Activated naive CD8-positive, alpha-beta T cell treated with anti-CD3 and anti-CD28 coated beads, Interleukin-2, amount 50 U/mL, for 16 hours (primary cell): ENCODE measurements at regions not wholly inside any gene's neighbourhood (a gene's known extent, or its start where the extent isn't known, plus 50 kb on each side); places are given as distances from the start of the nearest gene placed in this dataset.
"Not testable (repeated sequence)": the region's sequence is repeated elsewhere in the genome, so short reads cannot be mapped to it uniquely, and the experiment has no call there.

ENCODE experiments used
- DNase-seq: peaks from one replicate; pipeline ENCODE4 v3.0.0-alpha.2; 2020; ENCODE audit warnings: low read depth, low spot score

DNA sequence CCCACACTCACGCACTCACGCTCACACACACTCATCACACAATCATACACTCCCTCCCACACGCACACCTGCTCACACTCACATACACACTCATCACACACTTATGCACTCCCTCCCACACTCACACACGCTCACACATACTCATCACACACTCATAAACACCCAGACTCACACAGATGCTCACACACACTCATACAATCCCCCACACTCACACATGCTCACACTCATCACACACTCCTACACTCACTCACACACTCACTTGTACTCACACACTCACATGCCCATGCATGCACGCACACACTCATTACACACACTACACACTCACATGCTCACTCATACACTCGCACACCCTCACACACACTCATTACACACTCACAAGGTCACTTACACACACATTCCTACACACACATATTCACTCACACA, 131.1 kb upstream of the PDE10A start:
- DNase-seq = no peak

DNA sequence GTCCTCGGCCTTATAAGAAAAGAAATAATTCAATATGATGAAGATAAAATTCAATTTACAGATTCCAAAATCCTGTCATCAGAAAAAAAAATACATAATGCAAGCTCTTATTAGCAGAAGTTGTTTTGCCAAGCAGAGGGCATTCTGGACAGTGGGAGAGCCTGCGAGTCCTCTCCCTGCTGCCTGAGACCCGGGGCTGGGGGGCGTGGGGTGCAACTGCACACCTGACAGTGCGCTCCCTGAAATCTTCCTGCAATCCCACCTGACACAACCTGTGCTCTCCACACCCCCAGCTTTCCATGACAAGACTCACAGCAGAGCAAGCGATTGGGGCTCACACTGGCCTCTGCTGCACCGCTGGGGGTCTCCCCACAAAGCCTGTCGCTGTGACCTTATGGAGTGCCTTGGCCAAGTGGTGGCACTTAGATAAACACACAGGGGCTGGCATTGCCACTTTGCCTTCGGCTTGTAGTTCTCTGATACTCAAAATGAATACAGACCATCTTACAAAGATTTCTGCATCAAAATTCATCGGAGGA, 130.3 kb upstream of the PDE10A start:
- DNase-seq = no peak

DNA sequence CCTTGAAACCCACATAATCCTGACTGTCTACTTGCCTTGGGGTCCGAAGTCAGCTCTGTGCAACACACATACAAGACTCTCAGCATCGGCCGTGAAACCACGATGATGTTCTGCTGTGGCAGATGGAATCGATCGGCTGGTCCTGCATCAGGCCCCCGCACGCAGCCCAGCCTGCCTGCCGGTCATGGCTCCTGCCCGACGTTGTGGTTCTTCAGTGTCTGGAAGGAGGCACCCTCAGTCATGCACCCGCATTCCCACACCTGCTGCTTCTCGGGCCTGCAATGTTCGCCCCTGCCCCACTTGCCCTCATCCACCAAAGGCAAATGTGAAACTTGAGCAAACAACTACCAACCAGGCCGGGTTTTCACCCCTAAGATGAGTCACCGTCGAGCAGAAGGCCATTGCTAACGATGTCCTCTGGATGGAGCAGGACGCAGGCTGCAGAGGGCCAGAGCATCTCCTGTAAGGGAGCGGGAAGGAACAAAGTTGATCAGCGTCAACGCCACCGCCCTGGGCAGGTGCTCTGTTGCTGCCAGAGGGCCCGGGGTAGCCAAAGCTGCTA, 128.9 kb upstream of the PDE10A start:
- no peak for DNase-seq

DNA sequence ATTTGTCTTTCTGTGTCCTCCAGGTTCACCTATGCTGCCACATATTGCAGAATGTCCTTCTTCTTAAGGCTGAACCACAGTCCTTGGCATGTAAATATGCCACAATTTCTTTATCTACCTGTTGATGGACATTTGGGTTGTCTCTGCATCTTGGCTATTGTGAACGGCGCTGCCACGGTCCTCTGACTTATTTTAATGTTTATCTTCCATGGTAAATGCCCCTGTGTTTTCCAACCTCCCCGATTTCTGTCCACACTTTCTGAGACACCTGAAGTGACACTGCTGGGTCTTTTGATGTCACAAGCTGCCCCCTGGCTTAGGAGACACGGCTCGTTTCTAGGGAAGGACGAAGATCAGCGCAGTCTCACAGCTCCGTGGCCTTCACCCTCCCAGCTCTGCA, 128.3 kb upstream of the PDE10A start:
- no peak for DNase-seq

DNA sequence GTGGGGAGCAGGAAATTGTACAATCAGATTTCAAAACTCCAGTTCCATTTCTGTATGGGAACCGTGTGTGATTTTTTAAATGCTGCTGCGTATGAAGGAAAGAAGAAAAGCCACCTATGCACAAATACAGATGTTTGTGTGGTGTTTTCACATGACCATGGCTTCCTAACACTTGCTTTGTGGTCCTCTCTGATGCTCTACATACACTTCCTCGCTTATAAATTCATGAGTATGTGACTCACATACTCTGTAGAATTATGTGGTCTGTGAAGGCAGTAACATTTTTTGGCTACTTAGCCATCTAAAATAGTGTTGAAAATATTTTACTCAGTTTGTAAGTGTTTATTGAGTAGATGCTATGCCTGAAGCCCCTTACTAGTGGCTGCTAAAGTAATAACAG, 119.8 kb upstream of the PDE10A start:
- DNase-seq = no peak

DNA sequence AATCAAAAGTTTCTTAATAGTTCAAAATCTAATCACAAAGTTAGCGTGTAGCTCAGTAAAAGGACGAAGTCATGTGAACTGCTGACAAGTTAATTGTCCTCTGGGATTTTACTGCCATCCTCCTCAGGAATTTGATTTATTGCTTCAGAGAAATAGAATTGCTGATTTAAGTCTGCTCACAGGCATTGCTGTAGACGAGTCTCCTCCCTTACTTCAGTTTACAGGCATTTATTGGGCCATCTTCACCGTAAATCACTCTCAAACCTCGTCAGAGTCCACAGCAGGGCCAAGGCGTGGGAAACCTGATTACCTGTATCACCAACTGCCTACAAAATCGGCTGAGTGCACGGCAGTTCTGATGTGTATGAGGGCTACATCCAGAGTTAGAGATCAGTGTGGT, 119.1 kb upstream of the PDE10A start:
- no peak for DNase-seq

DNA sequence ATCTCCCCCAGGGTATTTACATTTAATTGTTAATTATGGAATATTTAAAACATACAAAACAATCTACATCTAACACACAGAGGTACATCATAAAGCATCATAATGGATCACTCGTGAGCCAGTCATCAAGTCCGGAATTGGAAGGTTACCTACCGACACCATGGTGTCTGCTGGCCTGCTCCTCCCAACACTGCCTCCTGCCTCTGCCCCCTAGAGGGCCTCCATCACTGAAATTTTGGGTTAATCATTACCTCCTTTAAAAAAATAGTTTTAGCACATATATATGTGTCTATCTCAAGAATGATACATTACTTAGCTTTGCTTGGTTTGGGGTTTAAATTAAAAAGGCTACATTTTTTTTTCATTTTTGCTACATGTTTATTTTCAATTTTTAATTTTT, 114.6 kb upstream of the PDE10A start:
- DNase-seq = no peak

DNA sequence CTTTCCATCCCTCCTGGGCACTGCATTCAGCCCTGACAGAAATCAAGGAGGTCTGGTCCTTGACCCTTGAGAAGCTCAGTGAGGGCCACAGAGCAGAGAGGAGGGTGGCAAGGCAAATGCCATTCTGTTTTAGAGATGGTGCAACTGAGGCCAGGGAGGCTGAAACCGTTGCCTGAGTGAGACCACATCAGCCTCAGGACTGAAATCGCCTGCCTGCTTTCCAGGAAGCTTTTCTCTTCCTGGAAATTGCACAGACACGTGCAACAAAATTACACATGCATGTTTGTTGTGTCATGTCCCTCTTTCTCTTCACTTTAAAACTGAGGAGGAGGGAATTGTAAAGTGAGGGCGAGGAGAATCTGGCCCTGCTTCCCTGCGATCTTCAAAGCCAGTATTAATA, 113.7 kb upstream of the PDE10A start:
- DNase-seq = no peak

DNA sequence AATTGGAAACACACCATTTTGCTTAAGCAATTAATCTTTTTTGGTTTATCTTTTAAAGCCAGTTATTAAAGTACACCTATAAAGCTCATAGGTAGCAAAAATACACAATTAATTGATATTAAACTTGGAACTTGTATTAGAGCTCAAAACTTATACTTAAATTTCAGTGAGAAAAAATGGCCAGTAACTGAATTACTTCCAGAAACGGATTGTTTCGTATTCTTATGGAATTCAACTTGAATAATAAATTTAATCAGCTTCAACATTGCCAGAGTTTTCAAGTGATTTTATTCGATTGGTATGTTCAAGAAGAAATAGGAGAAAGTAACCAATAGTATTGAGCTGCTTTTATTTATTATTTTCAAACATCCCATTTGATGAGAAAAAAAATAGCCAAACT, 112.7 kb upstream of the PDE10A start:
- DNase-seq = no peak

DNA sequence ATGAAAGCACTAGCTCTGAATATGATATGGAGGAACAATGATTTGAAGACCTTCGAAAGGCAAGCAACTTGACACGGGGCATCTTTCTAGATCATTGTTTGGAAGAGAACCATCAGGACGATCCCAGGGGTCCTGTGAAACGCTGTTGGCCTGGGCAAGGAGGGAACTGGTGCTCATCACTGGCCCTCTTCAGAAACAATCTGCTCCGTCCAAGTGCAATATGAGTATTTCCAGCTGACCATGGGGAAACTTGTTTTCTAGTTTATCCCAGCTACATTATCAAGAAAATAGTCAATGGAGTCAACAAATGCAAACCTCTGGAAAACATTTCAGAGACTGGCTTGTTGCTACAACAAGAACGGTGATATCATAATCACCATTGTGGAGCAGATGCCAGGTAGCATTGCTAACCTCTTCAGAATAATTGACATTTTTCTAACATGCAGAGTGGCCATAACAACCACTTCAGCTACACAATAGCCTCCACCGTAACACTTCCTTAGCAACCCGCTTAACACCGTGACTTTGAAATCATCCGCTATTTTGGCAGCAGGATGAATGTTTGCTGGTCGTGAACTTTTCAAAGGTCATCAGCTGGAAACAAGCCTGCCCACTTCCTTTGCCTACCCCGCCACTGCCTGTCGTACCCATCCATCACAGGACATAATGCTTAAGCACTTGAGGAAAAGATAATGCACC, 112.0 kb upstream of the PDE10A start:
- DNase-seq = no peak

DNA sequence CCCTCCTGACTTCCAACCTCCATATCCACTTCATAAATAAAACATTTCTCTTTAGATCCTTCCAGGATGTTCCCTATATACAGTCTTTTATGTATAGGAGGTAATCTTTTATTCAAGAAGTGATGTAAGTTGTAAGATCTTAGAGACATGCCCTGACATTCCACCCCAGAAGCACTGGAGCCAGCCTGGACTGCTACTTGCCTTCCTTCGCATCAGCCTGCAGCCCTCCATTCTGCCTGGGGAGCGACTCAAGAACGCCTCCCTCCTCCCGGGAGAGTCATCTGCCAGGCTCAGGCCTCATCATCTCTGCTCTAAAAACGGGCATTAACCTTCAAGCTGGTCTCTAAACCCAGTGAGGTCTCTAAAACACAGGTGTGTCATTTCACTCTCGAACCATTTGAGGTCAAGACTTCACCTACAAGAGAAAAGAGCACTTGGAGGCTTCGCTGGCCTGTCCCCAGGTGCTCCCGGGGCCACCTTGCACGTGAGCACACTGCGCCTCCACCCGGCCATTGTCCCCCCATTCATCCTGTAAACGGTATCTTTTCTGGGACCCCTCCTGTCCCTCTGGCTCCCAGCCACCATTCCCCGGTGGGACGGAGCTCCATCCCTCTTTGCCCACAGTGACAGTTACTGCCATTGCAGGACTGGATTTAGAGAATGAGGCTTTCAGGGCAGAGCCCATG, 107.5 kb upstream of the PDE10A start:
- no peak for DNase-seq

DNA sequence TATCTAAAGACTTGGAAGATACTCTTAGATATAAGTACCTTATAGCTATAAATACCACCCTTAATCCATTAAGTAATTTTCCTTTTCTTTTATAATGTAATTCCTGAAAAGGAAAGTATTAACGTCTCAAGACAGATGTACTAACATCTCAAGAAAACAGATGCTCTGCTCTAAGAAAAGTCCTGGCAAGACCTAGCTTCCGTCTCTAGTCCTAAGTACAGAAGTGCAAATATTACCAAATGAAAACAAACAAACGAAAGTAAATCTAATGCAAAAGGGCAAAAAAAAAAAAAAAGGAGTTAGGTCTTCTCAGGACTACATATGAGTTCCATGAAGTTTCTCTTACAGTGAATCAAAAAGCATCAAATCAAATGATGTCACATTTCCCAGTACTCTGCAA, 106.8 kb upstream of the PDE10A start:
- no peak for DNase-seq

DNA sequence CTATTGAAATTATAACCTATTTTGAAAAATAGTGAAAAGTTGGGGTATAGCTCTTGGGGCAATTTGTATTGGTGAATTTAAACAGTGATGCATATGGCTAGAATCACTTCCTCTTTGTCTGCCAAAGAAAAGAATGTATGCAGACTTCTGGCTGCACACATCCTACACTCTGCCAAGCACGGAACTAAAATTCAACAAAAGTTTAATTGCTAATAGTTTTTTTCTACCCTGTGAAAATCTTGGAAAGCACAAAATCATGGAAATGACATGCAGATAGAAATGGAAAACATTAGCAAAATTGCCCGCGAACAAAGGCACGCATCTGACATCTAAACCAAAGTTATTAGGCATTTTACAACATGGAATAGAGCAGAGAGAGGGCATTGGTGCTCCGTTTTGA, 106.4 kb upstream of the PDE10A start:
- DNase-seq = no peak

DNA sequence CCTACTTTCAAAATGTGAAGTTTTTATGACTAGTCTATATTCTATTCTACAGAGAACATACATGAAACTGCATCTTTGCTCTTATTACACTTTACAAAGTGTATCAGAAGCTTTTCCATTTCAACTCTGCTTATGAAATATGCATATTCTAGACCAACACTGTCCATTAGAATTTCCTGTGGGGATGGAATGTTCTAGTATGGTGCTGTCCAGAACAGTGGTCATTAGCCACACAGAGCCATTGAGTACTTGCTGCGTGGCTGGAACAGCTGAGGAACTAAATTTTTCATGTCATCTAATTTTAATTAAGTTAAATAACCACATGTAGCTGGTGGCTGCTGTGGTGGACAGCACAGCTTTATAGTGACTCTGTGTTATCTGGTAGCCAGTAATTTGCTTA, 105.9 kb upstream of the PDE10A start:
- DNase-seq = no peak

DNA sequence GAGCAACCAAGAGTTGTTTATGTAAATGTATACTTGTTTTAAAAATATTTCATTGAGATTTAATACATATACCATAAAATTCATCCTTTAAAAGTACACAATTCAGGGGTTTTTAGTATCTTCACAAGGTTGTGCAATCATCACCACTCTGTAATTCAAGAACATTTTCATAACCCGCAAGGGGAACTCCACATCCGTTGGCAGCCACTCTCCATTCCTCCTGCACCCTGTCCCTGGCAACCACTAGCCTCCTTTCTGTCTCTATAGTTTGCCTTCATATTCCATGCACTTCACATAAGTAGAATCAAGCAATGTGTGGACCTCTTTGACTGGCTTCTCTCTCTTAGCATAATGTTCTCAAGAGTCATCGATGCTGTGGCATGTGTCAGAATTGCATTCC, 104.2 kb upstream of the PDE10A start:
- DNase-seq = no peak

DNA sequence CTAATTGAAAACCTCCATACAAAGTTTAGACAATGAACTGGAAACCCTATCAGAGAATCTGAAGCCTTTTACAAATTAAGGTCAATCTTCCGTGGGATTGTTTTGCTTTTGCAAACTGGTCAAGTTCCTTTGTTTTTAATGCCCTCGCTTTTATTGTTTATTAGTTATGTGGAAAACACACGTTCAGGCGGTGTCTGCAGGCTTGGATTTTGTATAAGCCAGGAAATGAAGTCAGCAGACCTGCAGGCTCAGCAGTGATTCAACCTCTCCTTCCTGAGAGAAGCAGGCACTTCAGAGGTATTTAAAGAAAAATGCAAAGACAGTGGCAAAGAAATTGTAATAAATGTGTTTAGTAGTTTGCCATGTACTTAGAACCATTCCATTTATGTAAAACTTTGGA, 103.4 kb upstream of the PDE10A start:
- no peak for DNase-seq

DNA sequence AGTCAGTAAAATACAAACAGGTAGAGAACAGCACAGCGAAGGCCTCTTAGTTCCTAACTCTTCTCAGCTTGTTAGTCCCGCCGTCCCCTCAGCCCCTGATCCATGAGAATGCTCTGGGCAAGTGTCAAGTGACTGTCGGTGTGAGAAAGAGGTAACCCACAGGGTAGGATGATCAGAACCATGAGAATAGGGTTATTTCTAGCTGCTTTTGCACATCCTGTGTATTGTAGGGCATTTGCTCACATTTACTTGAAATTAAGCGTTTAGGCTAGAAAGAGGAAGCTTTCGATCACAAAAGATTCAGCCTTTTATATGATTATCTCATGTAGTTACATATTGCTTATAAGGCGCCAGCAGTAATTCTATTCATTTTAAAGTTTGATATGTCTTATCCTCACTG, 103.0 kb upstream of the PDE10A start:
- DNase-seq = no peak

DNA sequence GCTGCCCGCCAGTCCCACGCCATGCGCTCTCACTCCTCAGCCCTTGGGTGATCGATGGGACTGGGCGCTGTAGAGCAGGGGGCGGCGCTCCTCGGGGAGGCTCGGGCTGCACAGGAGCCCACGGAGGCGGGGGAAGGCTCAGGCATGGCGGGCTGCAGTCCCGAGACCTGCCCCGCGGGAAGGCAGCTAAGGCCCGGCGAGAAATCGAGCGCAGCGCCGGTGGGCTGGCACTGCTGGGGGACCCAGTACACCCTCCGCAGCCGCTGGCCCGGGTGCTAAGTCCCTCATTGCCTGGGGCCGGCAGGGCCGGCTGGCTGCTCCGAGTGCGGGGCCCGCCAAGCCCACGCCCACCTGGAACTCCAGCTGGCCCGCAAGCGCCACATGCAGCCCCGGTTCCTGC, 102.2 kb upstream of the PDE10A start:
- not testable (repeated sequence) for DNase-seq

DNA sequence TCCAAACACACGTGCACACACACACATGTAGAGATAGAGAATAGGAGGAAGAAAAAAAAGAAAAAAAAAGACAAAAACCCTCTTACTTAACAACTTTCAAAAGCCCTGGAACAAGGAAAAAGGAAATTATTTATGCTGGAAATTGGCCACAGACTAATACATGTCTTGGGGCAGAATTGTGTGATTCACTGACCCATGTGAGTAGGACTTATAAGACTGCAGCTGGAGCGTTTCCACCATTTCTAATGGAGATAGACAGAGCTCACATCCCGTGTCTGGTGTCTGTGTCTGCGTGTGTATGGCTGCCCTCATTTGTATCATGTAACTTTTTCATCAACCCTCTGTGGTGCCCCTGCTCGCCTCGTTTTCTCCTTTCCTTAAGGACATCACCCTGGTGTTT, 99.8 kb upstream of the PDE10A start:
- no peak for DNase-seq

DNA sequence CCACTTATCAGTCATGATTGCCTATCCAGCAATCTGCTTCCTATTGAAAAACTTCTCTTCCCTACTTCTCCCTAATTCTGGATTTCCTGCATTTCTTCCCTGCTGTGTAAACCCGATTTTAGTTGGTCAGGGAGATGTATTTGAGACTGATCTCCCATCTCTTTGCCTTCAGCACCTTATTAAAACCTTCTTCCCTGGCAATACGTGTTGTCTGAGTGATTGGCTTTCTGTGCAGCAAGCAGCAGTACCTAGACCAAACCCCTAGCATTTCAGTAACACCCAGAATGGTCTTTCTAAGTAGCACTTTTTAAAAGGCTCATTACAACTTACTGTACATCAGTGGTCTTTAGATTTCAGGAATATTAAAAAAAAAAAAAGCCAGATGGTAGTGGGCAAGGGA, 99.1 kb upstream of the PDE10A start:
- DNase-seq = no peak

DNA sequence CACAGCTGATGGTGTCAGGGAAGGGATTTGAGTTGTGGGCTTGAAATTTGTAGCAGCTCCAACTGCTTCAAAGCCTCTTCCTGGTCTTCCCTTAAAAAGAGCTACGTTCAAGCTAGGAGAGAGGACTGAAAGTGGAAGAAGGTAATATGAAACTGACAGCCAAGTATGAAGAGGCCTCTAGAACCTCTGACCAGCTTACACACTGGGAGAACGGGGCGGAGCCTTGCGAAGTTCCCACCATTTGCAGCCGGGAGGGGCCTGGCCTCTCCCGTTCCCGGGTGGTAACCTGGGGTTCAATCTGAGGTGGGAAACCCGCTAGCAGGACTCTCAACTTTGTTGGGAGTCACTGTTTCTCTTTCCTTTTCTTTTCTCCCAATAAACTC, 97.8 kb upstream of the PDE10A start:
- DNase-seq = no peak

DNA sequence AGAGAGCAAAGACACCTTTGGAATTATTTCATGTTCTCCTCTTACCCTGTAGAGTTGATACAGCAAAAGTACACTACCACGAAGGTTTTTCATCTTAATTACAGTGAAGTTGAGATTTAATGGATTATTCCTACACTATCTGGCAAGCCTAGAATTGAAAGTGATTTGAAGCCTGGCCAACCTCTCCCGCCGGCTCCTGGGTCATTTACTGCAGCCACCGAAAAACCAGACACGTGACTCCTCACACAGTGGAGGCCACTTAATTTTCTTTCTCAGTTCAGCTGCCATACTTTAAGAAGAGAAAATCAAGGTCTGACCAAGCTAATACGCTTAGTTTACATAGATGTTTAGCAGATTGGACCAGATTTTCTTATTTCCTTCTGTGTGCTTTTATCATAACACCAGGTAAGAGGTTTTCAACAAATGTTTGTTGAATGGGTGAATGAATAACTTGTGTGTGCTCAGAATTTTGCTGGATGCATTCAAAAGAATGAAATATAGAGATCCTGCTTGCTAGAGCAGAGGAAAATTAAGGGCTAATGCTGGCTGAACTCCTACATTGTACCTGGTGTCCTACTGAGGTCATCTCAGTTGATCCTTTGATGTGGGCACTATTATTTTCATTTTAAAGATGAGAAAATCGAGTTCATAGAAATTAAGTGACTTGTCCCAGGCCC, 97.2 kb upstream of the PDE10A start:
- no peak for DNase-seq

DNA sequence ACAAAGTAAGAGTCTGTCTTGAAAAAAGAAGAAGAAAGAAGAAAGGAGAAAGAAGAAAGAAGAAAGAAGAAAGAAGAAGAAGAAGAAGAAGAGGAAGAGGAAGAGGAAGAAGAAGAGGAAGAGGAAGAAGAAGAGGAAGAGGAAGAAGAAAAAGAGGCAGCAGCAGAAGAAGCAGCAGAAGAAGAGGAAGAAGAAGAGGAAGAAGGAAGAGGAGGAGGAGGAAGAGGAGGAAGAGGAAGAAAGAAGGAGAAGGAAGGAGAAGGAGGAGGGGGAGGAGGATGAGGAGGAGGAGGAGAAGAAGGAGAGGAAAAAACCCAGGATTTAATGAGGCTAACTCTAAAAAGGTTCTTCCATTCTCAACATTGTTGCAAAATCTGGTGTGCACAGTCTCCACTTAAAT, 95.4 kb upstream of the PDE10A start:
- DNase-seq = no peak
